CD8-positive, alpha-beta memory T cell (primary cell): ENCODE measurements at regions not wholly inside any gene's neighbourhood (a gene's known extent, or its start where the extent isn't known, plus 50 kb on each side); places are given as distances from the start of the nearest gene placed in this dataset.

Source experiments
- CTCF ChIA-PET: fragments of 350-600 bp; sonication (Branson Sonifier 250); formaldehyde crosslinking; loops from one replicate; lab custom pipeline; 2021; ENCODE audit warnings: antibody characterized with exemption; lab: Charles Lee
- POLR2A ChIA-PET: fragments of 350-600 bp; sonication (Branson Sonifier 250); formaldehyde crosslinking; loops from one replicate; lab custom pipeline; 2021; ENCODE audit warnings: antibody characterized with exemption; lab: Charles Lee
- DNase-seq, 5 donors: peaks; one replicate each; pipeline versions ENCODE4 v3.0.0 to v3.0.0-alpha.2; 2020 to 2022; ENCODE audit warnings: mixed read lengths in 1 of 5
- H3K27ac ChIP-seq: one replicate; pipeline ENCODE4 v1.7.0; 2013; ENCODE audit warnings: low read depth, mild to moderate bottlenecking, low read length, moderate library complexity
- H3K27me3 ChIP-seq: 2 replicates; pipeline ENCODE4 v1.7.0; 2013; ENCODE audit warnings: low read length, mild to moderate bottlenecking; ENCODE audit not compliant: insufficient read depth, poor library complexity, severe bottlenecking
- H3K36me3 ChIP-seq: 2 replicates; pipeline ENCODE4 v1.7.0; 2013; ENCODE audit warnings: mild to moderate bottlenecking, low read length, moderate library complexity; ENCODE audit not compliant: insufficient read depth
- H3K4me1 ChIP-seq: 2 replicates; pipeline ENCODE4 v1.7.0; 2013; ENCODE audit warnings: mild to moderate bottlenecking, low read length, moderate library complexity; ENCODE audit not compliant: insufficient read depth
- H3K4me3 ChIP-seq: 2 replicates; pipeline ENCODE4 v1.7.0; 2013; ENCODE audit warnings: mild to moderate bottlenecking, low read length
- H3K9me3 ChIP-seq: 2 replicates; pipeline ENCODE4 v1.7.0; 2013; ENCODE audit warnings: mild to moderate bottlenecking, low read length
- H3K27ac Mint-ChIP-seq, 8 donors: one replicate each; pipeline ENCODE4 v1.8.0; 2020 to 2021; ENCODE audit warnings: mixed read lengths in 8 of 8, mild to moderate bottlenecking in 6 of 8, inconsistent platforms in 3 of 8, moderate library complexity in 3 of 8
- H3K27me3 Mint-ChIP-seq, 2 donors: one replicate each; pipeline ENCODE4 v1.8.0; 2020 to 2021; ENCODE audit warnings: mixed read lengths in 2 of 2, mild to moderate bottlenecking in 1 of 2, moderate library complexity in 1 of 2
- H3K36me3 Mint-ChIP-seq, 3 donors: one replicate each; pipeline ENCODE4 v1.8.0; 2020 to 2021; ENCODE audit warnings: mixed read lengths in 3 of 3, inconsistent platforms in 1 of 3, mild to moderate bottlenecking in 1 of 3
- H3K4me1 Mint-ChIP-seq, 3 donors: one replicate each; pipeline ENCODE4 v1.8.0; 2020 to 2021; ENCODE audit warnings: mixed read lengths in 3 of 3, inconsistent platforms in 1 of 3, mild to moderate bottlenecking in 1 of 3
- H3K4me3 Mint-ChIP-seq, 7 donors: one replicate each; pipeline ENCODE4 v1.8.0; 2020 to 2021; ENCODE audit warnings: mixed read lengths in 7 of 7, mild to moderate bottlenecking in 6 of 7, moderate library complexity in 4 of 7, inconsistent platforms in 2 of 7
- H3K9me3 Mint-ChIP-seq, 5 donors: one replicate each; pipeline ENCODE4 v1.8.0; 2020 to 2022; ENCODE audit warnings: mixed read lengths in 5 of 5, mild to moderate bottlenecking in 3 of 5, moderate library complexity in 2 of 5, inconsistent platforms in 1 of 5

DNA sequence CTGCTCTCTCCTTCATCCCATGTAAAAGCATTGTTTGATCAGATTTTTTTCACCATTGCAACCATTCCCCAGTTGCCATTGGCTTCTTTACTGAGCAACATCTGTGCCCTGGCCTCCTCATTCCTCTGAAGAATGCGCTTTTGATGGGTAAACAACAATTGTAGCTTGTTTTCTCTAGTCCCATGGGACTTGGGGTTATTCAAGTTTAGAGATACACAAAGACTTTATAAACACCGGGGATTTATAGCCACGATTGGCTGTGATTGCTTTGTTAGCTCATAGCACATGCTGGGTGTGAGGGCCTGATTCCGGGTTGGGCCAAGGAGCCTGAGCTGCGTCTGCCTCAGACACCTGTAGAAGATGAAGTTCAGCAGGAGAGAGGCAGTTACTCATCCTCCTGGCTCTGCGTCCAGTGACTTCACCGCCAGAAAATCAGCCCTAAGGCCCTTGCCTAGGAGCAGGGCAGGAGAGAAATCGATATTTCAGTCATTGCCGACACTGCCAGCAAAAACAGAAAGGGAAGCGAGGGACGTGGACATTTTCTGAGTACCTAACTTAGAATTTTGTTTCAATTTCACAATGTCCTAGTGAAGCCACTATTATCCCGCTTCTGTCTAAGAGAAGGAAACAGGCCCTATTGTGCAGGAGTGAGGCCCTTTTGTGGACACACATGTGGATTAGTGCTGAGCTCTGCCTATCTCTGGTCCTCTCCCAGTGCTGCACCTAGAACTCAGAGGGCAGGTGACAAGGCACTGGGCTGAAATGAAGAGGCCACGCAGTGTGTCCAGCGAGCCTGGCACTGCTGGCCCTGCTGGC, 159.8 kb upstream of the USP24 start:
- Mint-ChIP-seq H3K9me3 (no peaks in the 10 kb centered on the region), H3K4me3 (no peak overlapping the region), H3K27ac (no peak overlapping the region), H3K4me1 (peaks cover 0 to 5% (median 4%) of the 10 kb centered on the region in 3 donors), H3K36me3 (peaks cover 0 to 3% (median 0%) of the 10 kb centered on the region in 3 donors), H3K27me3 (peaks cover 0 to 8% of the 10 kb centered on the region in 2 donors)
- Histone ChIP-seq H3K4me1 (no peaks in the 10 kb centered on the region), H3K27me3 (no peaks in the 10 kb centered on the region), H3K4me3 (no peak overlapping the region), H3K36me3 (no peaks in the 10 kb centered on the region), H3K9me3 (no peaks in the 10 kb centered on the region), H3K27ac (no peak overlapping the region)
- POLR2A ChIA-PET = no interaction called here
- CTCF ChIA-PET = interaction anchor here (1.0 kb wide), 1 partner anchor 9 kb away, joined by 3 read pairs; no protein-coding TSS in a partner anchor
- no peak for DNase-seq

DNA sequence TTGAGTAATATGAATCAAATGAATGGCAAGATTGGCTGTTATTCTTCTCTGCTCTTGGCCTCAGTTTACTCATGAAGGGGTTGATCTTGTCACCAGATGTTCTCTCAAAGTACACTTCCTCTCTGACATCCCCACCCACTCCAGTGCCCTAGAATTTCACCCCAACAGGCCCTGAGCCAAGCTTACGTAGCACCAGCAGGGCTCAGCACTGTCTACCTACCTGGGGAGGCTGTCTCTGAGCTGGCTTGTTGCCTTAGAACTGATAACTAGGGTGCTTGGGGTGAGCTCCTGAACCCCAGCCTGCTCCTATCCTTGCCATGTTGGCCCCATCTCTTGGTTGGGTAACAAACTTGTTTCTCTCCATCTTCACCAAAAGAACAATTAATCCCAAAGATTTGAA, 159.1 kb upstream of the USP24 start:
- Mint-ChIP-seq H3K9me3 (peaks cover 0 to 5% (median 0%) of the 10 kb centered on the region in 5 donors), H3K27ac (no peak overlapping the region), H3K27me3 (peaks cover 2 to 15% of the 10 kb centered on the region in 2 donors), H3K4me1 (peaks cover 0 to 5% (median 1%) of the 10 kb centered on the region in 3 donors), H3K36me3 (peaks cover 0 to 3% (median 0%) of the 10 kb centered on the region in 3 donors), H3K4me3 (peak overlapping the region in 1 of 7 donors; percentile 41)
- no peaks in the 10 kb centered on the region for H3K36me3 ChIP-seq
- CTCF ChIA-PET = no interaction called here
- POLR2A ChIA-PET = no interaction called here
- no peak for DNase-seq
- no peaks in the 10 kb centered on the region for H3K27me3 ChIP-seq
- H3K9me3 ChIP-seq = no peaks in the 10 kb centered on the region
- H3K27ac ChIP-seq = no peak overlapping the region
- H3K4me3 ChIP-seq = no peak overlapping the region
- no peaks in the 10 kb centered on the region for H3K4me1 ChIP-seq

DNA sequence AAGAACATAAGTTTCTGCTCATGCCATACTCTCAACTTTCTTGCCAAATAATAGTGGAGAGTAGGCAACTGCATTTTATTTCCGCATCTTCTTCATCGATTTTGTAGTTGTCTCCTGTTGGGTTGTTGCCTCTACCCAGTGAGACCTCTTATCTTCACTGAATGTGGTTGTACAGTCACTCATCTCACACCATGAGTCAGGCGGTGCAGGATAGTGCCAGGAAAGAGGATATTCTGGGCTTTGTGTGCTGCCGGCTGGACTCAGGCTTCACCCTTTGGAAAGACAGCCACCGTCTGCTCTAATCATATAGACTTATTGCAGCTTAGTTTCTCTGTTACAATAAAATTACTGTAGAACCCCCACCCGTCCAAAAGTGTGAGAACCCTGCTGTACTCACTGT, 154.3 kb upstream of the USP24 start:
- no peaks in the 10 kb centered on the region for H3K9me3 ChIP-seq
- Mint-ChIP-seq H3K27ac (no peak overlapping the region), H3K27me3 (peaks cover 2 to 38% of the 10 kb centered on the region in 2 donors), H3K4me3 (no peak overlapping the region), H3K9me3 (peaks cover 0 to 6% (median 0%) of the 10 kb centered on the region in 5 donors), H3K36me3 (no peaks in the 10 kb centered on the region), H3K4me1 (no peaks in the 10 kb centered on the region)
- H3K4me3 ChIP-seq = no peak overlapping the region
- no peak overlapping the region for H3K27ac ChIP-seq
- ChIA-PET POLR2A (no interaction called here), CTCF (no interaction called here)
- H3K27me3 ChIP-seq = no peaks in the 10 kb centered on the region
- H3K4me1 ChIP-seq = no peaks in the 10 kb centered on the region
- DNase-seq = no peak
- no peaks in the 10 kb centered on the region for H3K36me3 ChIP-seq

DNA sequence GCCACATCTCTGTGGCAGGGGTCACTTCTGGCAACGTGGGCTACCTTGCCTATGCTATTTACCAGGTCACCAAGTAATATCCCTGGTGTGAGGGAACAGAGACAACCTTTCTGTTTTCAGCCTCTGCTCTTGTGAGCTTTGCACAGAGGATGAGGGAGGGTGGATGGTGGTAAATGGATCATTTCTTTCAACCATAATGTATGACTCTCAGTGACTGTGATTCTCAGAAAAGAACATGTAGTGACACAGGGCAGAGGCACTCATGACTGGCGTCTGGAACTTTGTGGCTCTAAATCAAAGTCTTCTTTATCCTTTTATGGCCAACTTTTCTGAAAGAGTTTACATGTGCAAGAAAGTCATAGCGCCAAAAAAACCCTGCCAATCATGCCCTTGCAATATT, 153.5 kb upstream of the USP24 start:
- H3K27ac ChIP-seq = no peak overlapping the region
- POLR2A ChIA-PET = no interaction called here
- CTCF ChIA-PET = no interaction called here
- DNase-seq = no peak
- H3K4me1 ChIP-seq = no peaks in the 10 kb centered on the region
- no peaks in the 10 kb centered on the region for H3K36me3 ChIP-seq
- Mint-ChIP-seq H3K9me3 (peaks cover 0 to 6% (median 0%) of the 10 kb centered on the region in 5 donors), H3K4me1 (peaks cover 0 to 3% (median 2%) of the 10 kb centered on the region in 3 donors), H3K27me3 (peaks cover 2 to 44% of the 10 kb centered on the region in 2 donors), H3K36me3 (no peaks in the 10 kb centered on the region), H3K4me3 (no peak overlapping the region), H3K27ac (no peak overlapping the region)
- H3K9me3 ChIP-seq = no peaks in the 10 kb centered on the region
- no peak overlapping the region for H3K4me3 ChIP-seq
- H3K27me3 ChIP-seq = no peaks in the 10 kb centered on the region

DNA sequence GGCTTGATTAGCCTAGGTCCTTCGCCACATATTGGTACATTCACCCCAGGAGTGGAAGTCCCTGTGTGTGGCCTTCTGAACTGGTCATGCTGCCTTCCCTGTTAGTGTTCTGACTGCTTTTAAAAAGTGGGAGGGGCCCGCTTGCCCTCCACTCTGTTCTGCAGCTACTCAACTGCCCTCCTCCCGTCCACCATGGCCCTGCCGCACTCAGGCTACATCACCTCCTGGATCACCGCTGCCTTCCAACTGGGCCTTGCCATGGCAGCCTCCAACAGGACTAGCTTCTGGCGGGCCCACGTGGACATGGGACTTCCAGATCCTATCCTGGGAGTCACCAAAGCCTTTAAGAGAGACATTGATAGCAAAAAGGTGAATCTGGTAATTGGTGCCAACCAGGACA, 152.1 kb upstream of the USP24 start:
- POLR2A ChIA-PET = no interaction called here
- H3K27ac Mint-ChIP-seq = no peak overlapping the region

DNA sequence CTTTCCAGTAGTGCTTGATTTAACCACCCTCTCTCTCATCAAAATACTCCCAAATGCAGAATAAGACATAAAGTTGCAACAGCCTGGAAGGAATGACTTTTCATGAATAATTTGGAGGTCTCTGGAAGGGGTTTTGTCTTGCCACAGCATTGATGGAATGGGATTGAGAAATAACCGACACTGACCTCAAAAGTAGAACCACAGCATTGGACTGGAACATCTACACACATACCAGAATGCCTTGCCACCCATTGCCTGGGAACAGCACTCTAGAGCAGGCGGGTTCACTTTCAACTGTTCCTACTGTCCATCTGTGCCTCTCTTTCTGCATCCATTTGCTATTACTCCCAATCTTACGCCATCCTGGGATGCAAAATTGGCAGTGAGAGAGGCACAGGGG, 149.1 kb upstream of the USP24 start:
- Histone ChIP-seq H3K36me3 (no peaks in the 10 kb centered on the region), H3K4me1 (no peaks in the 10 kb centered on the region), H3K27me3 (peaks cover 3% of the 10 kb centered on the region), H3K9me3 (no peaks in the 10 kb centered on the region), H3K27ac (no peak overlapping the region), H3K4me3 (no peak overlapping the region)
- H3K9me3 Mint-ChIP-seq = peaks cover 0 to under 1% (median 0%) of the 10 kb centered on the region in 5 donors
- CTCF ChIA-PET = interaction anchor here (1.2 kb wide), 1 partner anchor 12 kb away, joined by 4 read pairs; no protein-coding TSS in a partner anchor
- peak overlapping the region in 2 of 8 donors; percentile 16 to 73 for H3K27ac Mint-ChIP-seq
- H3K4me1 Mint-ChIP-seq = peaks cover 3 to 12% (median 9%) of the 10 kb centered on the region in 3 donors
- POLR2A ChIA-PET = no interaction called here
- DNase-seq = no peak
- H3K27me3 Mint-ChIP-seq = peaks cover 2 to 53% of the 10 kb centered on the region in 2 donors
- H3K4me3 Mint-ChIP-seq = no peak overlapping the region
- H3K36me3 Mint-ChIP-seq = no peaks in the 10 kb centered on the region

More for the DNA sequence above, 152.1 kb upstream of the USP24 start:
- no peak for DNase-seq
- Histone ChIP-seq H3K9me3 (no peaks in the 10 kb centered on the region), H3K27me3 (peaks cover 3% of the 10 kb centered on the region), H3K4me3 (no peak overlapping the region), H3K36me3 (no peaks in the 10 kb centered on the region), H3K27ac (no peak overlapping the region), H3K4me1 (no peaks in the 10 kb centered on the region)
- Mint-ChIP-seq H3K9me3 (peaks cover 0 to 6% (median 0%) of the 10 kb centered on the region in 5 donors), H3K27me3 (peaks cover 2 to 50% of the 10 kb centered on the region in 2 donors), H3K4me3 (no peak overlapping the region), H3K36me3 (no peaks in the 10 kb centered on the region), H3K4me1 (peaks cover 3 to 12% (median 9%) of the 10 kb centered on the region in 3 donors)
- CTCF ChIA-PET = no interaction called here

DNA sequence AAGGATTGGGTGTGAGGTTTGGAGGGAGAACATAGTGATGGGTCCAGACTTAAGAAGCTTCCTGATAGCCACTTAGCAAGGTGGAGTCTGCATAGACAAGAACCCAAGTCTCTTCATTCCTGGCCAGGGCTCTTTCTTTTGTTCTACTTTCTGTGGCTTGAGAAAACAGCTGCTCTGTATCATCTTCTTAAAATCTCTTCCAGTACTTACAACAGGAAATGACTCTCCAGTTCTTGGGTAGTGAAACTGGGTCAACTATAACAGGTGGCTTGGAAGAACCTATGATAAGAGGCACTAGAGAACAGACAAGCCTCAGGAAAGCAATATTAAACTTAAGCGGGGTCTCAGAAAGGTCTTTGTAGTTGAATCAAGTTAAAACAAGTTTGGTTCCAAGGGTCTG, 148.1 kb upstream of the USP24 start:
- no peaks in the 10 kb centered on the region for H3K9me3 ChIP-seq
- peaks cover 3 to 12% (median 9%) of the 10 kb centered on the region in 3 donors for H3K4me1 Mint-ChIP-seq
- no peaks in the 10 kb centered on the region for H3K36me3 Mint-ChIP-seq
- peaks cover 2 to 58% of the 10 kb centered on the region in 2 donors for H3K27me3 Mint-ChIP-seq
- no peak overlapping the region for H3K4me3 ChIP-seq
- H3K36me3 ChIP-seq = no peaks in the 10 kb centered on the region
- H3K27ac ChIP-seq = no peak overlapping the region
- POLR2A ChIA-PET = no interaction called here
- CTCF ChIA-PET = interaction anchor here (1.2 kb wide), 1 partner anchor 13 kb away, joined by 4 read pairs; no protein-coding TSS in a partner anchor
- DNase-seq = no peak
- H3K9me3 Mint-ChIP-seq = no peaks in the 10 kb centered on the region
- H3K4me1 ChIP-seq = no peaks in the 10 kb centered on the region
- H3K4me3 Mint-ChIP-seq = peak overlapping the region in 2 of 7 donors; percentile 5 to 28
- peaks cover 3% of the 10 kb centered on the region for H3K27me3 ChIP-seq
- H3K27ac Mint-ChIP-seq = peak overlapping the region in 6 of 8 donors; percentile 2 to 86 (median 18)

DNA sequence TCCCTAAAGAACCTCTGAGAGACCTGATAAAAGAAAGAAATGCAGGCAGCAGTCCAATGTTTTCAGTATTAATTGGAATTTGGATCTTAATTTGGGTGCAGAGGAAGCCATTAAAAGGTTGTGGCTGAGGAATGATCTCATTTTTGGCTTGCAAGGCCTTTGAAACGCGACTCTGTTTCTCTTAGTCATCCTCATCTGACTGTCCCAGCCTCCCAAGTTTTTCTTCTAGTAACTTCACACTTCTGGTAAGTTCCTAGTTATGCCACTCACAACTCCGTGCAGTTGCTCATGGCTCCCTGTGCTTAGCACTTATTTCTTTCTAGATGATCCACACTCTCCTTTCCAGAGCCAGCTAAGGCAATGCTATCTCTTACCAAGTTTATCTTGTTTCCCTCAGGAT, 147.4 kb upstream of the USP24 start:
- POLR2A ChIA-PET = no interaction called here
- CTCF ChIA-PET = no interaction called here
- Histone ChIP-seq H3K4me1 (no peaks in the 10 kb centered on the region), H3K36me3 (no peaks in the 10 kb centered on the region), H3K9me3 (no peaks in the 10 kb centered on the region), H3K27ac (no peak overlapping the region), H3K4me3 (no peak overlapping the region), H3K27me3 (peaks cover 3% of the 10 kb centered on the region)
- Mint-ChIP-seq H3K36me3 (no peaks in the 10 kb centered on the region), H3K27ac (peak overlapping the region in 5 of 8 donors; percentile 2 to 86 (median 52)), H3K27me3 (peaks cover 2 to 60% of the 10 kb centered on the region in 2 donors), H3K9me3 (no peaks in the 10 kb centered on the region), H3K4me3 (no peak overlapping the region), H3K4me1 (peaks cover 3 to 12% (median 9%) of the 10 kb centered on the region in 3 donors)
- DNase-seq = no peak
